ENCODE measurements at regions not wholly inside any gene's neighbourhood (a gene's known extent, or its start where the extent isn't known, plus 50 kb on each side); places are given as distances from the start of the nearest gene placed in this dataset.

- H3K4me3 ChIP-seq (ENCODE audit: low read depth, low read length) = no peak overlapping the region
- no peak for DNase-seq (ENCODE audit: low read depth)
- no peak for TF ChIP-seq CTCF (IDR thresholded peaks at IDR 0.05; ENCODE audit: control insufficient read depth, extremely low read depth, insufficient read depth)
These were observed 123.5 kb upstream of the FRMD4A start for GRCh38 chr10:14454206-14454605.

GRCh38 chr10:14453593-14453992 is 122.9 kb upstream of the FRMD4A start:
- no peak for TF ChIP-seq CTCF (IDR thresholded peaks at IDR 0.05; ENCODE audit: control insufficient read depth, extremely low read depth, insufficient read depth)
- H3K4me3 ChIP-seq (ENCODE audit: low read depth, low read length) = no peak overlapping the region
- no peak for DNase-seq (ENCODE audit: low read depth)

GRCh38 chr10:14451341-14451740 is 120.6 kb upstream of the FRMD4A start:
- no peak for TF ChIP-seq CTCF (IDR thresholded peaks at IDR 0.05; ENCODE audit: control insufficient read depth, extremely low read depth, insufficient read depth)
- DNase-seq (ENCODE audit: low read depth) = no peak
- H3K4me3 ChIP-seq (ENCODE audit: low read depth, low read length) = no peak overlapping the region

GRCh38 chr10:14450041-14450491 is 119.3 kb upstream of the FRMD4A start:
- no peak for TF ChIP-seq CTCF (IDR thresholded peaks at IDR 0.05; ENCODE audit: control insufficient read depth, extremely low read depth, insufficient read depth)
- no peak overlapping the region for H3K4me3 ChIP-seq (ENCODE audit: low read depth, low read length)
- DNase-seq (ENCODE audit: low read depth) = no peak

- no peak for TF ChIP-seq CTCF (IDR thresholded peaks at IDR 0.05; ENCODE audit: control insufficient read depth, extremely low read depth, insufficient read depth)
- no peak overlapping the region for H3K4me3 ChIP-seq (ENCODE audit: low read depth, low read length)
- no peak for DNase-seq (ENCODE audit: low read depth)
These were observed 118.6 kb upstream of the FRMD4A start for GRCh38 chr10:14449293-14449815.

GRCh38 chr10:14448197-14448990 is 117.7 kb upstream of the FRMD4A start:
- no peak for DNase-seq (ENCODE audit: low read depth)
- no peak overlapping the region for H3K4me3 ChIP-seq (ENCODE audit: low read depth, low read length)
- no peak for TF ChIP-seq CTCF (IDR thresholded peaks at IDR 0.05; ENCODE audit: control insufficient read depth, extremely low read depth, insufficient read depth)
